Right atrium auricular region (tissue), 2 donors: ENCODE measurements at regions not wholly inside any gene's neighbourhood (a gene's known extent, or its start where the extent isn't known, plus 50 kb on each side); places are given as distances from the start of the nearest gene placed in this dataset.

Source experiments
- DNase-seq: peaks from one replicate; pipeline ENCODE4 v3.0.0-alpha.2; 2019; ENCODE audit warnings: low spot score
- H3K27ac ChIP-seq, 2 donors: fragments of 200-600 bp; sonication (generic); 1 replicate in 1 of 2; 2 replicates in 1 of 2; pipeline ENCODE4 v1.5.1; 2016 to 2019
- H3K27me3 ChIP-seq, 2 donors: fragments of 200-600 bp; sonication (generic); one replicate each; pipeline versions ENCODE4 v1.5.1 to v1.6.0; 2017 to 2019
- H3K36me3 ChIP-seq: fragments of 200-600 bp; sonication (generic); one replicate; pipeline ENCODE4 v1.5.1; 2016
- H3K4me1 ChIP-seq, 2 donors: fragments of 200-600 bp; sonication (generic); one replicate each; pipeline versions ENCODE4 v1.5.1 to v1.6.0; 2017 to 2019
- H3K4me3 ChIP-seq, 2 donors: fragments of 200-600 bp; sonication (generic); 1 replicate in 1 of 2; 2 replicates in 1 of 2; pipeline ENCODE4 v1.5.1; 2017 to 2019; ENCODE audit warnings: mild to moderate bottlenecking in 1 of 2, moderate library complexity in 1 of 2
- H3K9me3 ChIP-seq, 2 donors: fragments of 200-600 bp; sonication (generic); one replicate each; pipeline ENCODE4 v1.5.1; 2019
- CTCF ChIP-seq, 2 donors: fragments of 200-600 bp; sonication (generic); IDR thresholded peaks; one replicate each; pipeline ENCODE4 v1.5.1; 2019; ENCODE audit warnings: antibody characterized with exemption in 2 of 2

GRCh38 chr2:120949027-120949956 lies 213.6 kb downstream of the GLI2 start:
- peak in 1 of 2 donors; percentile 37 for TF ChIP-seq CTCF (IDR thresholded peaks at IDR 0.05)
- H3K4me1 ChIP-seq = no peaks in the 10 kb centered on the region
- DNase-seq = no peak
- H3K9me3 ChIP-seq = no peaks in the 10 kb centered on the region
- H3K27ac ChIP-seq = no peak overlapping the region
- no peak overlapping the region for H3K4me3 ChIP-seq
- H3K36me3 ChIP-seq = no peaks in the 10 kb centered on the region
- no peaks in the 10 kb centered on the region for H3K27me3 ChIP-seq

- H3K27ac ChIP-seq = no peak overlapping the region
- no peaks in the 10 kb centered on the region for H3K27me3 ChIP-seq
- H3K9me3 ChIP-seq = no peaks in the 10 kb centered on the region
- no peaks in the 10 kb centered on the region for H3K4me1 ChIP-seq
- DNase-seq = no peak
- no peak for TF ChIP-seq CTCF (IDR thresholded peaks at IDR 0.05)
- no peak overlapping the region for H3K4me3 ChIP-seq
- H3K36me3 ChIP-seq = no peaks in the 10 kb centered on the region
These were observed 214.4 kb downstream of the GLI2 start for GRCh38 chr2:120949957-120950590.

- Histone ChIP-seq H3K27me3 (no peaks in the 10 kb centered on the region), H3K9me3 (no peaks in the 10 kb centered on the region), H3K4me1 (no peaks in the 10 kb centered on the region), H3K27ac (no peak overlapping the region), H3K36me3 (no peaks in the 10 kb centered on the region), H3K4me3 (no peak overlapping the region)
- no peak for DNase-seq
- TF ChIP-seq CTCF (IDR thresholded peaks at IDR 0.05) = no peak
These were observed 216.0 kb downstream of the GLI2 start for GRCh38 chr2:120951693-120952092.

- no peak for DNase-seq
- Histone ChIP-seq H3K4me3 (no peak overlapping the region), H3K9me3 (no peaks in the 10 kb centered on the region), H3K27me3 (no peaks in the 10 kb centered on the region), H3K36me3 (no peaks in the 10 kb centered on the region), H3K4me1 (peaks cover 0 to 2% of the 10 kb centered on the region in 2 donors), H3K27ac (no peak overlapping the region)
- no peak for TF ChIP-seq CTCF (IDR thresholded peaks at IDR 0.05)
These were observed 216.7 kb downstream of the GLI2 start for GRCh38 chr2:120952318-120952717.

- H3K27ac ChIP-seq = no peak overlapping the region
- H3K4me1 ChIP-seq = peaks cover 0 to 11% of the 10 kb centered on the region in 2 donors
- no peaks in the 10 kb centered on the region for H3K27me3 ChIP-seq
- no peak for DNase-seq
- no peaks in the 10 kb centered on the region for H3K9me3 ChIP-seq
- no peak for TF ChIP-seq CTCF (IDR thresholded peaks at IDR 0.05)
- no peak overlapping the region for H3K4me3 ChIP-seq
- H3K36me3 ChIP-seq = no peaks in the 10 kb centered on the region
These were observed 217.5 kb downstream of the GLI2 start for GRCh38 chr2:120953066-120953756.
